Activated T-cell treated with anti-CD3 and anti-CD28 coated beads, Interleukin-2, amount 50 U/mL, for 4 hours (primary cell): ENCODE measurements at regions not wholly inside any gene's neighbourhood (a gene's known extent, or its start where the extent isn't known, plus 50 kb on each side); places are given as distances from the start of the nearest gene placed in this dataset.
A peak's percentile ranks its signal among the peaks of the same experiment; 100 is the strongest.
"Not testable (repeated sequence)": the region's sequence is repeated elsewhere in the genome, so short reads cannot be mapped to it uniquely, and the experiment has no call there.

Experiments used
- ATAC-seq, 2 donors: fragments of 200-7000 bp; cut with Tn5 transposase; one replicate each; pipeline ENCODE4 v1.10.0; 2021
- DNase-seq: peaks from one replicate; pipeline ENCODE4 v3.0.0-alpha.2; 2020
- H3K27me3 Mint-ChIP-seq: one replicate; pipeline ENCODE4 v1.8.0; 2021; ENCODE audit warnings: low read depth, mixed read lengths
- H3K36me3 Mint-ChIP-seq: one replicate; pipeline ENCODE4 v1.8.0; 2022; ENCODE audit warnings: mixed read lengths; ENCODE audit not compliant: insufficient read depth
- H3K4me1 Mint-ChIP-seq: one replicate; pipeline ENCODE4 v1.8.0; 2021; ENCODE audit warnings: low read depth, mixed read lengths
- H3K4me3 Mint-ChIP-seq: one replicate; pipeline ENCODE4 v1.8.0; 2021; ENCODE audit warnings: mild to moderate bottlenecking, moderate library complexity, mixed read lengths
- H3K9me3 Mint-ChIP-seq: one replicate; pipeline ENCODE4 v1.8.0; 2021; ENCODE audit warnings: mixed read lengths

DNA sequence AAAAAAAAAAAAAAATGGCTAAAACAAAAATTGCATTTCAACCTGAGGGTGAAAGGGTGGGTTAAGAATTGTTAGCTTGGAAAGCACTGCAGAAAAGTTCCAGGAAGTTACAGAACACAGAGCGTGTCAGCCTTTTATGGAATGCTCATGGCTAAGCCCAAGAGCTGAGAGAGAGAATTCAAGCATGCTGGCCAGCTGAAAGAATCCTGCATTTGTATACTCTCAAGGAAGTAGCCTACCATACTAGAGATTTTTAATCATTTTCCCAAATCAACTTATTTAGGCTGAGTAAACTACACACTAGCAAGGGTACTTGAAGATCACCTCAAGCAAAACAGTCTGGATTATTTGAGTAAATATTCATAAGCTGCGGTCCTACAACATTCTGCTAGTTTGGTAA, 153.9 kb downstream of the KCNJ2 start:
- peaks cover 4% of the 10 kb centered on the region for H3K9me3 Mint-ChIP-seq
- no peaks in the 10 kb centered on the region for H3K36me3 Mint-ChIP-seq
- no peak overlapping the region for H3K4me3 Mint-ChIP-seq
- no peaks in the 10 kb centered on the region for H3K4me1 Mint-ChIP-seq
- DNase-seq (no peak), ATAC-seq (no peak)
- no peaks in the 10 kb centered on the region for H3K27me3 Mint-ChIP-seq

DNA sequence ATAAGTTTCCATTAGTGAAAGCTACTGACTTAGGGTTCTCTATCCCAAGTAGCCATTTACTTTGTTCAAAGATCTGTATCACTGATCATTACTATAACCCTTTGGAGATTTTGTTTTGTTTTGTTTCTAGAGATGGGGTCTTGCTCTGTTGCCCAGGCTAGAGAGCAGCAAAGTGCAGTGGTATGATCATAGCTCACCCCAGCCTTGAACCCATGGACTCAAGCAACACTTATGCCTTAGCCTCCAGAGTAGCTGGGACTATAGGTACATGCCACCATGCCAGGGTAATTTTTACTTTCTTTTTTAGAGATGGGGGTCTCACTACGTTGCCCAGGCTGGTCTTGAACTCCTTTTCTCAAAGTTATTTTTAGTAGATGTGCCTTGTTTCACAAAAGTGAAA, 154.7 kb downstream of the KCNJ2 start:
- Mint-ChIP-seq H3K4me1 (no peaks in the 10 kb centered on the region), H3K9me3 (peaks cover under 1% of the 10 kb centered on the region), H3K4me3 (no peak overlapping the region), H3K36me3 (no peaks in the 10 kb centered on the region), H3K27me3 (no peaks in the 10 kb centered on the region)
- no peak for DNase-seq
- no peak for ATAC-seq

GRCh38 chr17:70327279-70327678, 157.9 kb downstream of the KCNJ2 start:
- Mint-ChIP-seq H3K4me1 (no peaks in the 10 kb centered on the region), H3K4me3 (no peak overlapping the region), H3K36me3 (no peaks in the 10 kb centered on the region), H3K9me3 (no peaks in the 10 kb centered on the region), H3K27me3 (no peaks in the 10 kb centered on the region)
- DNase-seq: no peak
- no peak for ATAC-seq

DNA sequence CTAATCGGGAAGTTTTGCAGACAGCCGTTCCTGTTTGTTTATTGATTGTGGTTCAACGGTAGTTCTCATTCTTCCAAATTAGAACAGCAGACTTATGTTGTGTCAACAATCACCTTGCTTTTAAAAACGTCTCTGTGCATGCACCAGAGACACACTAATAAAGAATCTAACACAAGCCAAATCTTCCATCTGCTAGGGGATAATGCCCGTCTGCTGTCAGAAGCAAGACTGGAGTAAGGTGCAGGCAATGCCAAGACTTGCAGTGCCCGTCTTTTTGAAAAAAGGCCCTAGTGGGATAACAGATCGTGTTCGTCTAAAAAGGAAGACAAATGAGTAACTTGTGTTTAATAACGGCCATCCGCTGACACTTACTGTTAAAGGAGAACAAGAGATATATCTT, 158.4 kb downstream of the KCNJ2 start:
- ATAC-seq: no peak
- Mint-ChIP-seq H3K36me3 (no peaks in the 10 kb centered on the region), H3K27me3 (no peaks in the 10 kb centered on the region), H3K4me3 (no peak overlapping the region), H3K9me3 (no peaks in the 10 kb centered on the region), H3K4me1 (no peaks in the 10 kb centered on the region)
- no peak for DNase-seq

DNA sequence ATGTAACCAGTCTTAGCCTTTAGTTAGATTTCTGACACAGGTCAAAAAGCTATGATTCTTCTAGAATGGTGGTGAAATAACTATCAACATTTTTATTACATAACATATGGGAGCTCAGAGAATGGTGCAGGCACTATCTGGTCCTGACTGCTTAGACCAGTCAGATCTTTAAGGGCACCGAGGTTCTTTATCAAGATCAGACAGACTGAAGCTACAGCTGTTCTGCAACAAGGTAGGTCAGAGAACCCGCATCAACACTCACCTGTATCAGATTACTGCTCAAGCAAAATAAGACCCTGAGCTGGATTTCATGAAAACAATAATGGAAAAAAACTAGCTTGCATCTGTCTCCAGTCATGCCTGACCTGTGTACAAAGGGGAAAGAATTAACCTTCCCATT, 160.4 kb downstream of the KCNJ2 start:
- Mint-ChIP-seq H3K27me3 (no peaks in the 10 kb centered on the region), H3K36me3 (no peaks in the 10 kb centered on the region), H3K4me1 (no peaks in the 10 kb centered on the region), H3K4me3 (no peak overlapping the region), H3K9me3 (no peaks in the 10 kb centered on the region)
- DNase-seq: no peak
- no peak for ATAC-seq

DNA sequence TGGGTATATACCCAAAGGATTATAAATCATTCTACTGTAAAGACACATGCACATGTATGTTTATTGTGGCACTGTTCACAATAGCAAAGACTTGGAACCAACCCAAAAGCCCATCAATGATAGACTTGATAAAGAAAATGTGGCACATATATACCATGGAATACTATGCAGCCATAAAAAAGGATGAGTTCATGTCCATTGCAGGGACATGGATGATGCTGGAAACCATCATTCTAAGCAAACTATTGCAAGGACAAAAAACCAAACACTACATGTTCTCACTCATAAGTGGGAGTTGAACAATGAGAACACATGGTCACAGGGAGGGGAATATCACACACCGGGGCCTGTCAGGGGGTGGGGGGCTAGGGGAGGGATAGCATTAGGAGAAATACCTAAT, 161.7 kb downstream of the KCNJ2 start:
- not testable (repeated sequence) for H3K27me3 Mint-ChIP-seq, H3K9me3 Mint-ChIP-seq, H3K36me3 Mint-ChIP-seq, DNase-seq, H3K4me3 Mint-ChIP-seq, ATAC-seq, H3K4me1 Mint-ChIP-seq

DNA sequence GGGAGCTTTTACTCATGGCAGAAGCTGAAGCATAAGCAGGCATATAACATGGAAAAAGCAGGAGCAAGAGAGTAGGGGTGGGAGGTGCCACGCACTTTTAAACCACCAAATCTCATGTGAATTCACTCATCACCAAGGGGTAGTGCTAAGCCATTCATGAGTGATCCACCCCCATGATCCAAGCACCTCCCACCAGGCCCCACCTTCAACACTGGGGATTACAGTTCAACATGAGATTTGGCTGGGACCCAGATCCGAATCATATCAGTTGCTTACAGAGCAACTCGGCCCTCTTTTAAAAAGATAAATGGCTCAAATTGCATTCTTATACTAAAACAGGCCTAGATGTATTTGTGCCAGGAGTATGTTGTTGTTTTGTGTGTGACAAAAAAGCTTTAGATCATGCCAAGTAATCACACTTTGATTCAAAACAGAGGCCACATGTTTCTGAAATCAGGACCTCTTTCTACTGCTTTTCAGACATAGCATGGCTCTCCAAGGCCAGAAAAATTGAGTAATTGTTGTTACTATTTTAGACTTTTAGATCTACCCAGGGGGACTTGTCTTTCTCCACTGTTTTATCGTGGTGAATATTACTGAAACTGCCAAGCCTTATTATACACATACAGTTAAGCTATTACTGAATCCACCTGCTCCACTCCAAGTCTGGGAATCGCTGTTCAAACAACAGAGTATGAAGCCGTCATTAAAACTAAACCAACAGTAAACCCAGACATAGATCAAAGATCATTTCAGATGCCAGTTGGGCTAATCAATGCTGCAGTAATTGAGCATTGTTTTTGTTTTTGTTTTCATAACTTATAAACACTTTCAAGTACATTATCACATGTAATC, 163.3 kb downstream of the KCNJ2 start:
- no peaks in the 10 kb centered on the region for H3K9me3 Mint-ChIP-seq
- H3K4me3 Mint-ChIP-seq: no peak overlapping the region

DNA sequence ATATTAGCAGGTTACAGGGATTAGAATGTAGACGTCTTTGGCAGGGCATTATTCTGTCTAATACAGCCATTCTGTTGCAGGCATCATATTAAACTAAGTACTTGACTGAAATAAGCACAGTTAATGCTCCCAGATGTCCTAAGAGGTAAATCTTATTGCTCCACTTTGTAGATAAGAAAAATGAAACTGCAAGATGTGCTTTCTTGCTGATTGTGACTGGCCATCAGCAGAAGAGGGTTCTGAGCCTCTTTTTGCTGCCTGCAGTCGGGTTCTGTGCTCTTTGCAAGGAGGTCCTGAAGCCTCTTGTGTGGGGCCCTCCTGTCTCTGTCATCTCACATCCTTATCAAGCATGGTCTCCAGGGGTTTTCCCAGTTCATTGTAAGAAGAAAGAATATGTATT, 167.1 kb downstream of the KCNJ2 start:
- Mint-ChIP-seq H3K4me1 (no peaks in the 10 kb centered on the region), H3K27me3 (no peaks in the 10 kb centered on the region), H3K4me3 (no peak overlapping the region), H3K36me3 (no peaks in the 10 kb centered on the region), H3K9me3 (no peaks in the 10 kb centered on the region)
- no peak for ATAC-seq
- DNase-seq: no peak

More for the DNA sequence above, 163.3 kb downstream of the KCNJ2 start:
- Mint-ChIP-seq H3K36me3 (no peaks in the 10 kb centered on the region), H3K27me3 (no peaks in the 10 kb centered on the region), H3K4me1 (no peaks in the 10 kb centered on the region)
- ATAC-seq: no peak
- DNase-seq: no peak

DNA sequence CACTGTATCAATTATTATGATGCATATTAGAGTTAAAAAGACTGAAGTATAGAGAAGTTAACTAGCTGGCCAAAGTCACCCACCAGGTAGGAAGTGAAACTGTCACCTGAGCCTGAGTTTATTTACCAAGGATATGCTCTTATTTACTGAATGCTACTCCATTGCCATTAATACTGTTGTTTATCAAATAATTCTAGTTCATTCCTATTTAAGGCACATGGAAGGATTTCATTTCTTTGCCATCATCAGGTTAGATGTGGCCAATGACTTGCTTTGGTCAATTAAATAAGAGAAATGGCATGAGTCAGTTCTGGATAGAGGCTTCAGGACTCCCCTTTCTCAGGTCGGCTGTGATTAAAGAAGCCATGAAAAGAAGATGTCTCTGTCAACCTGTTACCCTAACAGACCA, 169.6 kb downstream of the KCNJ2 start:
- no peak for DNase-seq
- no peak for ATAC-seq
- no peaks in the 10 kb centered on the region for H3K9me3 Mint-ChIP-seq
- peaks cover 5% of the 10 kb centered on the region for H3K4me1 Mint-ChIP-seq
- no peaks in the 10 kb centered on the region for H3K36me3 Mint-ChIP-seq
- peaks cover 2% of the 10 kb centered on the region for H3K27me3 Mint-ChIP-seq
- H3K4me3 Mint-ChIP-seq: no peak overlapping the region

DNA sequence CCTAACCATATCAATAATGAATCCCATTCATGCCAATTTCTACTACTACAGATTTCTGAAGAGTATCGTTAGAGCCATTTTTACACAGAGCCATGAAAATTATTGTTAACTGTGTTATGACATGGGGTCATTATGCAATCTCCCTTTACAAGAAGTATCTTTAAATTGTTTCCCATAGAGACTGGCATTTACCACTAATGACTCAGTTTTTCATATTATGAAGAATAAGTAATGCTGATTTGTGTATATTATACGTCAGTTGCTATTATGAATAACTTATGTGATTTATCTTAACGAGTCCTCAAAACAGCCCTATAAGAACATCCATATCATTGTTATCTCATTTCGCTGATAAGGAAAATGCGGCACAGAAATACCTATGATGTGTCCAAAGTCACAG, 173.8 kb downstream of the KCNJ2 start:
- DNase-seq: no peak
- Mint-ChIP-seq H3K4me3 (no peak overlapping the region), H3K4me1 (peaks cover 5% of the 10 kb centered on the region), H3K9me3 (no peaks in the 10 kb centered on the region), H3K36me3 (no peaks in the 10 kb centered on the region), H3K27me3 (peaks cover 2% of the 10 kb centered on the region)
- no peak for ATAC-seq

DNA sequence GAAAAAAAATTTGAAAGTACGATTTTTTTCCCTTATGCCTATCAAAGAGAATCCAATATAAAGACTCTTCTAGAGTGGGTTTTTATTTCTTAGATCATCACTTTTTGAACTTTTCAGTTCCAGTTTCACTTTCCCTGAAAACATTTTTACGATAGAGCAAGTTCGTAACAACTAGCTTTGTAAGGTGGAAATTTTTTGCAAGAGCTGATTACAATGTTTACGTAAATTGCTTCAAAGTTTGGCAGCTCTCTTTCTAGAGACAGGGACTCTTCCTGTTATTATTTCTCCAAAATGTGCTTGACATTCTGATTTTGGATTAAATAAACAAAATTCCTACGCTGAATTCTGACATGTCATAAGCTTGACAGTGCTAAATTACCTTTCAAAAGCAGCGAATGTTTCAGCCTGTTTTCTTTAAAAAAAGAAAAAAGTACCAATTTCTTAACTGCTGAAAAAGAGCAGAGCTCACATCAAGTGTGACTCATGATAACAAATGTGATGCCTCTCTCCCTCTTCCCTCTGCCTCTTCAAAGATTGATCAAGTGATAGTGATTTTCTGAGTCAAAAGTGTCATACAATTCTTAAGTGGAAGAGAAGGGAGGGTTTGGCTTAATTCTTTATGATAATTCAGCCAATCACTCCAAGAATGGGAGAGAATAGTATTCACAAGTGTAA, 175.2 kb downstream of the KCNJ2 start:
- no peak for DNase-seq

GRCh38 chr17:70345061-70345460, 175.7 kb downstream of the KCNJ2 start:
- DNase-seq (no peak), ATAC-seq (no peak)
- Mint-ChIP-seq H3K27me3 (peaks cover 2% of the 10 kb centered on the region), H3K4me1 (peaks cover 5% of the 10 kb centered on the region), H3K9me3 (no peaks in the 10 kb centered on the region), H3K36me3 (no peaks in the 10 kb centered on the region), H3K4me3 (no peak overlapping the region)

More for the DNA sequence above, 175.2 kb downstream of the KCNJ2 start:
- no peak overlapping the region for H3K4me3 Mint-ChIP-seq
- ATAC-seq: peak; percentile 61 to 69
- peaks cover 2% of the 10 kb centered on the region for H3K27me3 Mint-ChIP-seq
- no peaks in the 10 kb centered on the region for H3K9me3 Mint-ChIP-seq
- no peaks in the 10 kb centered on the region for H3K36me3 Mint-ChIP-seq
- H3K4me1 Mint-ChIP-seq: peaks cover 5% of the 10 kb centered on the region

GRCh38 chr17:70352834-70353233, 183.5 kb downstream of the KCNJ2 start:
- Mint-ChIP-seq H3K4me3 (no peak overlapping the region), H3K27me3 (no peaks in the 10 kb centered on the region), H3K4me1 (no peaks in the 10 kb centered on the region), H3K36me3 (no peaks in the 10 kb centered on the region), H3K9me3 (no peaks in the 10 kb centered on the region)
- no peak for DNase-seq
- ATAC-seq: no peak

DNA sequence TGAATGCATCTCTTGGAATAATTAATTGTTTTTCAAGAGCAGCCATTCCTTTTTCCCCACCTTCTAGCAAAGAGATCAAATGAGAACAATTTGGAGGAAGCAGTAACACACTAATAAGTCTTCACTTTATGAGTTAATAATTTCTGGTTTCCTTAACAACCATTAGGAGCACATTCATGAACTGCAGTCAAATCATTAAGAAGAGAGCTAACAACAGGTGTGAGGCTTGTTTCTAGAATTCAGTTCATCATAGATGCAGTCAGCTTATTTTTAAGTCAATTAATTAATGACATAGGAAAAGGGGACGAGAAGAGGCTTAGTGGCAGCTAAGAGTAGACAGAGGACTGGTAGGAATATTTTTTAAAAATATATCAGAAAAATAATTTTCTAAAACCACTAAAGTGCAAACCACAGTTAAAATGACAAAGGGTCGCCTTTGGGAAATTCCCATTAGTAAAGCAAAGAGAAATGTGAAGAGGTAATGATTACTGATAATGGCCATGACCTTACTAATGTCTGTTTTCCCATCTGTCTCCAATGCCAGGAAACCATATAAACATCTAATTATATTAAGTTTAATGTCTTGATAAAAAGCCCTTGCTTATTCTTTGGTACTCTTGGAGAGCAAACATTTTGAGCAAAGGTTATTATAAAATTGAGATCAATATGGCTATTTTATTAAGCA, 184.2 kb downstream of the KCNJ2 start:
- ATAC-seq (no peak), DNase-seq (no peak)
- Mint-ChIP-seq H3K27me3 (no peaks in the 10 kb centered on the region), H3K4me1 (no peaks in the 10 kb centered on the region), H3K9me3 (no peaks in the 10 kb centered on the region), H3K4me3 (no peak overlapping the region), H3K36me3 (no peaks in the 10 kb centered on the region)

GRCh38 chr17:70355185-70355584, 185.9 kb downstream of the KCNJ2 start:
- peaks cover 3% of the 10 kb centered on the region for H3K9me3 Mint-ChIP-seq
- ATAC-seq (no peak), DNase-seq (no peak)
- H3K4me3 Mint-ChIP-seq: no peak overlapping the region
- H3K4me1 Mint-ChIP-seq: no peaks in the 10 kb centered on the region
- H3K27me3 Mint-ChIP-seq: no peaks in the 10 kb centered on the region
- no peaks in the 10 kb centered on the region for H3K36me3 Mint-ChIP-seq
